IMR-90 (cell line): ENCODE measurements at regions not wholly inside any gene's neighbourhood (a gene's known extent, or its start where the extent isn't known, plus 50 kb on each side); places are given as distances from the start of the nearest gene placed in this dataset.

Experiments used
- ATAC-seq: fragments of 200-7000 bp; cut with Tn5 transposase; 2 replicates; pipeline ENCODE4 v1.9.1; 2020; ENCODE audit warnings: low read depth, mild to moderate bottlenecking, moderate library complexity
- BruUV-seq: library from RNA; stranded (reverse); fragments of 400-500 nt; replicated peaks from 2 replicates; lab custom pipeline; 2021; lab: Mats Ljungman, UMichigan
- CTCF ChIA-PET: fragments of 300-600 bp; formaldehyde crosslinking; extraction: SDS; loops from one replicate; lab custom pipeline; 2021; ENCODE audit warnings: antibody characterized with exemption; lab: Yijun Ruan, JAX
- POLR2A ChIA-PET: fragments of 300-600 bp; sonication (Branson Sonifier 250); formaldehyde crosslinking; loops from one replicate; lab custom pipeline; 2022; ENCODE audit warnings: antibody characterized with exemption; ENCODE audit not compliant: unreplicated experiment; lab: Charles Lee
- DNase-seq: peaks from one replicate; pipeline ENCODE4 v3.0.0; 2013
- H2AFZ ChIP-seq: replicated peaks from 2 replicates; pipeline ENCODE3; 2013; ENCODE audit warnings: low read length, mild to moderate bottlenecking; ENCODE audit not compliant: poor library complexity
- H2AK5ac ChIP-seq: 2 replicates; pipeline ENCODE4 v1.6.1; 2013; ENCODE audit warnings: low read depth, low read length, inconsistent platforms
- H2AK9ac ChIP-seq: replicated peaks from 2 replicates; pipeline ENCODE3; 2013; ENCODE audit warnings: mild to moderate bottlenecking, low read depth, low read length, moderate library complexity; ENCODE audit not compliant: poor library complexity
- H2BK120ac ChIP-seq: 2 replicates; pipeline ENCODE4 v1.6.1; 2013; ENCODE audit warnings: low read depth, low read length, inconsistent platforms
- H2BK15ac ChIP-seq: 3 replicates; pipeline ENCODE4 v1.6.1; 2013; ENCODE audit warnings: low read depth, low read length, inconsistent platforms
- H2BK20ac ChIP-seq: 2 replicates; pipeline ENCODE4 v1.6.1; 2013; ENCODE audit warnings: low read depth, mild to moderate bottlenecking, inconsistent platforms, low read length, moderate library complexity
- H2BK5ac ChIP-seq: 2 replicates; pipeline ENCODE4 v1.6.1; 2013; ENCODE audit warnings: mild to moderate bottlenecking, low read depth, low read length, inconsistent platforms; ENCODE audit not compliant: poor library complexity, severe bottlenecking
- H3K14ac ChIP-seq: replicated peaks from 2 replicates; pipeline ENCODE4 v1.6.1; 2013; ENCODE audit warnings: low read depth, low read length, inconsistent platforms
- H3K18ac ChIP-seq: 2 replicates; pipeline ENCODE4 v1.6.1; 2013; ENCODE audit warnings: low read depth, low read length, control low read depth
- H3K23ac ChIP-seq: 2 replicates; pipeline ENCODE4 v1.6.1; 2013; ENCODE audit warnings: low read depth, low read length, inconsistent platforms
- H3K27ac ChIP-seq: 2 replicates; pipeline ENCODE4 v1.5.1; 2013; ENCODE audit warnings: mild to moderate bottlenecking, control low read depth, low read length; ENCODE audit not compliant: insufficient read depth
- H3K27me3 ChIP-seq: 2 replicates; pipeline ENCODE4 v1.6.1; 2013; ENCODE audit warnings: low read length; ENCODE audit not compliant: control insufficient read depth, insufficient read depth
- H3K36me3 ChIP-seq: 2 replicates; pipeline ENCODE4 v1.6.1; 2013; ENCODE audit warnings: low read length, mixed read lengths; ENCODE audit not compliant: control insufficient read depth, insufficient read depth
- H3K4ac ChIP-seq: 2 replicates; pipeline ENCODE4 v1.6.1; 2013; ENCODE audit warnings: low read depth, low read length, inconsistent platforms
- H3K4me1 ChIP-seq: 2 replicates; pipeline ENCODE4 v1.6.1; 2013; ENCODE audit warnings: low read length, mixed read lengths; ENCODE audit not compliant: control insufficient read depth, insufficient read depth
- H3K4me2 ChIP-seq: 2 replicates; pipeline ENCODE4 v1.6.1; 2013; ENCODE audit warnings: low read depth, mild to moderate bottlenecking, control low read depth, low read length, moderate library complexity
- H3K4me3 ChIP-seq: 2 replicates; pipeline ENCODE4 v1.5.1; 2013; ENCODE audit warnings: low read depth, mild to moderate bottlenecking, control low read depth, low read length, moderate library complexity; ENCODE audit not compliant: insufficient read depth
- H3K56ac ChIP-seq: 2 replicates; pipeline ENCODE4 v1.6.1; 2013; ENCODE audit warnings: low read length, inconsistent platforms; ENCODE audit not compliant: insufficient read depth; ENCODE audit errors: extremely low read depth
- H3K79me1 ChIP-seq, 2 experiments: 2 replicates each; pipeline ENCODE4 v1.6.1; 2013; ENCODE audit warnings: low read length in 2 of 2, inconsistent platforms in 1 of 2, low read depth in 1 of 2
- H3K9ac ChIP-seq: 2 replicates; pipeline ENCODE4 v1.6.1; 2013; ENCODE audit warnings: low read depth, low read length, control low read depth
- H3K9me1 ChIP-seq: 2 replicates; pipeline ENCODE4 v1.6.1; 2013; ENCODE audit warnings: low read length, inconsistent platforms; ENCODE audit not compliant: insufficient read depth
- H3K9me3 ChIP-seq: 2 replicates; pipeline ENCODE4 v1.6.1; 2013; ENCODE audit warnings: low read length; ENCODE audit not compliant: control insufficient read depth, insufficient read depth
- H4K20me1 ChIP-seq: 2 replicates; pipeline ENCODE4 v1.6.1; 2013; ENCODE audit warnings: low read length, inconsistent platforms; ENCODE audit not compliant: insufficient read depth
- H4K5ac ChIP-seq: 2 replicates; pipeline ENCODE4 v1.6.1; 2013; ENCODE audit warnings: mild to moderate bottlenecking, low read depth, low read length, control low read depth
- H4K8ac ChIP-seq, 2 experiments: 2 replicates each; pipeline ENCODE4 v1.6.1; 2013; ENCODE audit warnings: low read depth in 2 of 2, low read length in 2 of 2, control low read depth in 1 of 2, inconsistent platforms in 1 of 2
- H4K91ac ChIP-seq: 2 replicates; pipeline ENCODE4 v1.6.1; 2013; ENCODE audit warnings: low read depth, low read length, inconsistent platforms; ENCODE audit not compliant: insufficient read depth
- ELK1 ChIP-seq: fragments of 150-350 bp; IDR thresholded peaks from 2 replicates; pipeline ENCODE4 v1.6.1; 2016; ENCODE audit warnings: low read depth, mild to moderate bottlenecking, low read length, moderate library complexity, borderline replicate concordance
- RCOR1 ChIP-seq: IDR thresholded peaks from 2 replicates; pipeline ENCODE4 v1.6.1; 2012; ENCODE audit warnings: mild to moderate bottlenecking, low read length, improper control_type of control experiment; ENCODE audit not compliant: insufficient replicate concordance
- WGBS, 2 experiments: methylation state at CpG; one replicate each; pipeline versions ENCODE4 v1.1.5 to v1.1.7; 2013; ENCODE audit warnings: missing lambda C conversion rate in 2 of 2; ENCODE audit not compliant: insufficient read length in 1 of 2; ENCODE audit errors: extremely low coverage in 2 of 2; 5-methylcytosine and 5-hydroxymethylcytosine counted together
- dilution Hi-C: fragments of 300-500 bp; cut with HindIII; formaldehyde crosslinking; loops from one replicate; pipeline ENCODE4 v1.14.3; 2018; ENCODE audit warnings: low sequenced_read_pairs; ENCODE audit not compliant: unreplicated experiment
- in situ Hi-C: fragments of 300-500 bp; cut with MboI; formaldehyde crosslinking; loops from 3 replicates; pipeline ENCODE4 v1.14.3; 2019; ENCODE audit warnings: low sequenced_read_pairs, inconsistent platforms, mixed read lengths
- intact Hi-C: fragments of 100-400 bp; cut with micrococcal nuclease; formaldehyde crosslinking; loops from 2 replicates; pipeline ENCODE4 v1.10.0; 2022

- Histone ChIP-seq H3K4me3 (no peak overlapping the region), H3K56ac (no peak overlapping the region), H2BK5ac (no peak overlapping the region), H3K9ac (no peak overlapping the region), H3K9me3 (peaks cover 4% of the 10 kb centered on the region), H2AK9ac (no peak overlapping the region), H3K4me2 (no peak overlapping the region), H4K5ac (no peak overlapping the region), H2BK120ac (no peak overlapping the region), H3K27ac (no peak overlapping the region), H2BK15ac (no peak overlapping the region), H3K4ac (no peak overlapping the region), H2BK20ac (no peak overlapping the region), H4K8ac (no peak overlapping the region), H2AK5ac (no peak overlapping the region), H3K79me1 (no peaks in the 10 kb centered on the region), H4K91ac (no peak overlapping the region), H3K23ac (no peak overlapping the region), H3K27me3 (no peaks in the 10 kb centered on the region), H2AFZ (no peak overlapping the region), H3K14ac (no peak overlapping the region), H3K9me1 (no peaks in the 10 kb centered on the region), H3K18ac (no peak overlapping the region), H4K20me1 (no peaks in the 10 kb centered on the region), H3K36me3 (no peaks in the 10 kb centered on the region), H3K4me1 (no peaks in the 10 kb centered on the region)
- ChIA-PET POLR2A (no interaction called here), CTCF (no interaction called here)
- no peak for DNase-seq
- in situ Hi-C loops (no loop called here), dilution Hi-C loops (no loop called here), intact Hi-C loops (no loop called here)
- no peak for ATAC-seq
- TF ChIP-seq RCOR1 (no peak), ELK1 (no peak)
- WGBS, 2 experiments: no CpG with 5 or more reads among the region's 12 CpGs
- BruUV-seq: no TSS peak
These were observed 50.2 kb upstream of the ATF7IP2 start for GRCh38 chr16:10335681-10336080.
